ENCODE measurements at regions not wholly inside any gene's neighbourhood (a gene's known extent, or its start where the extent isn't known, plus 50 kb on each side); places are given as distances from the start of the nearest gene placed in this dataset.

- no peak for DNase-seq
These were observed 195.0 kb downstream of the ZNF326 start for GRCh38 chr1:90189889-90190288.

- no peak for DNase-seq
These were observed 192.3 kb downstream of the ZNF326 start for GRCh38 chr1:90187323-90187585.

GRCh38 chr1:90186506-90187322 is 191.8 kb downstream of the ZNF326 start:
- DNase-seq = no peak

- DNase-seq = no peak
These were observed 181.6 kb downstream of the ZNF326 start for GRCh38 chr1:90176530-90176929.

GRCh38 chr1:90175490-90176167 is 180.7 kb downstream of the ZNF326 start:
- no peak for DNase-seq

GRCh38 chr1:90174246-90174645 is 179.3 kb downstream of the ZNF326 start:
- no peak for DNase-seq

- no peak for DNase-seq
These were observed 167.3 kb downstream of the ZNF326 start for GRCh38 chr1:90162216-90162615.

GRCh38 chr1:90161625-90162024 is 166.7 kb downstream of the ZNF326 start:
- no peak for DNase-seq

- no peak for DNase-seq
These were observed 161.0 kb downstream of the ZNF326 start for GRCh38 chr1:90155721-90156487.

- DNase-seq = no peak
These were observed 159.8 kb downstream of the ZNF326 start for GRCh38 chr1:90154711-90155110.

- DNase-seq = no peak
These were observed 154.2 kb downstream of the ZNF326 start for GRCh38 chr1:90149101-90149500.

GRCh38 chr1:90147093-90147492 is 152.2 kb downstream of the ZNF326 start:
- DNase-seq = no peak

GRCh38 chr1:90144820-90145219 is 149.9 kb downstream of the ZNF326 start:
- DNase-seq = no peak

GRCh38 chr1:90143591-90143990 is 148.7 kb downstream of the ZNF326 start:
- no peak for DNase-seq

- no peak for DNase-seq
These were observed 147.8 kb downstream of the ZNF326 start for GRCh38 chr1:90142697-90143096.

- DNase-seq = no peak
These were observed 144.9 kb downstream of the ZNF326 start for GRCh38 chr1:90139837-90140236.

GRCh38 chr1:90135286-90135685 is 140.4 kb downstream of the ZNF326 start:
- no peak for DNase-seq

- DNase-seq = no peak
These were observed 139.5 kb downstream of the ZNF326 start for GRCh38 chr1:90134175-90134955.

- DNase-seq = no peak
These were observed 138.2 kb downstream of the ZNF326 start for GRCh38 chr1:90133133-90133532.

- DNase-seq = no peak
These were observed 137.4 kb downstream of the ZNF326 start for GRCh38 chr1:90132306-90132705.

GRCh38 chr1:90127288-90127953 is 132.5 kb downstream of the ZNF326 start:
- no peak for DNase-seq

- DNase-seq = no peak
These were observed 131.9 kb downstream of the ZNF326 start for GRCh38 chr1:90126834-90127233.

Data from stimulated activated naive CD4-positive, alpha-beta T cell (primary cell).